ENCODE measurements at regions not wholly inside any gene's neighbourhood (a gene's known extent, or its start where the extent isn't known, plus 50 kb on each side); places are given as distances from the start of the nearest gene placed in this dataset.

DNA sequence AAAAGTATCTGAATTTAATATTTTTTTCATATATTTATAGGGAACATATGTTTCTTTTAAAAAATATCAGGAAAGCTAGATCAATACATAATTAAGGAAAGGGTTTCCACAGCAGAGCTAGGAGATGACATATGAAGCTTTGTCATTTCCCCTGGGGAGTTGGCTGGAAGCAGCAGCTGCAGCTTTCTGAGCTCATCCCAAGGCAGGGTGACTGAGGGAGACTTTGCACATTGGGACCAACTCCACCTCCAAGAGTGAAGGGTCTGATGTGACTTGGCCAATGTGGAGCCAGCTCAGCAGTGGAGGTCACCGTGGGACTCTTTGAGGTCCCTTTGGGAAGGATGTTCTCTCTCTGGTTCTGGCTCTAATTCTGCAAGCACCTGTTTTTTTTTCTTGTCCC is 315.1 kb downstream of the RDH14 start:
- TF ChIP-seq POLR2A (IDR thresholded peaks at IDR 0.05), result no peak
- TF ChIP-seq, protein P1, sequence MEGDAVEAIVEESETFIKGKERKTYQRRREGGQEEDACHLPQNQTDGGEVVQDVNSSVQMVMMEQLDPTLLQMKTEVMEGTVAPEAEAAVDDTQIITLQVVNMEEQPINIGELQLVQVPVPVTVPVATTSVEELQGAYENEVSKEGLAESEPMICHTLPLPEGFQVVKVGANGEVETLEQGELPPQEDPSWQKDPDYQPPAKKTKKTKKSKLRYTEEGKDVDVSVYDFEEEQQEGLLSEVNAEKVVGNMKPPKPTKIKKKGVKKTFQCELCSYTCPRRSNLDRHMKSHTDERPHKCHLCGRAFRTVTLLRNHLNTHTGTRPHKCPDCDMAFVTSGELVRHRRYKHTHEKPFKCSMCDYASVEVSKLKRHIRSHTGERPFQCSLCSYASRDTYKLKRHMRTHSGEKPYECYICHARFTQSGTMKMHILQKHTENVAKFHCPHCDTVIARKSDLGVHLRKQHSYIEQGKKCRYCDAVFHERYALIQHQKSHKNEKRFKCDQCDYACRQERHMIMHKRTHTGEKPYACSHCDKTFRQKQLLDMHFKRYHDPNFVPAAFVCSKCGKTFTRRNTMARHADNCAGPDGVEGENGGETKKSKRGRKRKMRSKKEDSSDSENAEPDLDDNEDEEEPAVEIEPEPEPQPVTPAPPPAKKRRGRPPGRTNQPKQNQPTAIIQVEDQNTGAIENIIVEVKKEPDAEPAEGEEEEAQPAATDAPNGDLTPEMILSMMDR (IDR thresholded peaks at IDR 0.05), result no peak
